ENCODE measurements at regions not wholly inside any gene's neighbourhood (a gene's known extent, or its start where the extent isn't known, plus 50 kb on each side); places are given as distances from the start of the nearest gene placed in this dataset.

DNA sequence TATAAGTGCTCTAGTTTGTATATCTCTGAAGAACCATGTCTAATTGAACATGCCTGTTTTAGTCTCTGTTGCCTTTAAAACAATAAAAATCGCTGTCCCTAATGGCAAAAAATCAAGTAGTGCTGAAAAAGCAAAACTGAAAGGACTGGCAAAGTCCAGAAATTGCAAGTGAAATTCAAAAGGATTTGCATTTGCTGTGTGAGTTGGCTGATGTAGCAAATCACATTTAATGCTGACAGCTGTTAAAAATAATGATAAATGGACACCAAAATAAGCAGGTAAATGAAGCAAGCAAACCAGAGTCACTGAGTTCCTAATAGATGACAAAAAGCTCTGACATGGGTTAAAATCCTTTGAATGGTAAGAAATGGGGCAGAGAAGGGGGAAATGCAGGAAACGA lies 874.1 kb downstream of the GRM8 start:
- no peak for DNase-seq (ENCODE audit: low spot score)

DNA sequence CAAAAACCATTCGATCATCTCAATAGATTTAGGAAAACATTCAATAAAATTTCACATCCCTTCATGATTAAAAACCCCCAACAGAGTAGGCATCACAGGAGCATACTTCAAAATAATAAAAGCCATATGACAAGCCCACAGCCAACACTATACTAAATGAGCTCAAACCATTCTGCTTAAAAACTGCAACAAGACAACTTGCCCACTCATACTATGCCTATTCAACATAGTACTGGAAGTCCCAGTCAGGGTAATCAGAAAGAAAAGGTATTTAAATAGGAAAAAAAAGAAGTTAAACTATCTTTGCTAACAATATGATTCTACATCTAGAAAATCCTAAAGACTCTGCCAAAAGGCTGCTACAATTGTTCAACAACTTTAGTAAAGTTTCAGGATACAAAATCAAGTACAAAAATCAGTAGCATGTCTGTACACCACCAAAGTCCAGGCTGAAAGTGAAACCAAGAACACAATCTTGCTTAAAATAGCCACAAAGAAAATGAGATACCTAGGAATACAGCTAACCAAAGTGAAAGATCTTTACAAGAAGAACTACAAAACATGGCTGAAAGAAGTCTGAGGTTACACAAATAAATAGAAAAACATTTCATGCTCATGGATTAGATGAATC lies 882.6 kb downstream of the GRM8 start:
- DNase-seq (ENCODE audit: low spot score): no peak

DNA sequence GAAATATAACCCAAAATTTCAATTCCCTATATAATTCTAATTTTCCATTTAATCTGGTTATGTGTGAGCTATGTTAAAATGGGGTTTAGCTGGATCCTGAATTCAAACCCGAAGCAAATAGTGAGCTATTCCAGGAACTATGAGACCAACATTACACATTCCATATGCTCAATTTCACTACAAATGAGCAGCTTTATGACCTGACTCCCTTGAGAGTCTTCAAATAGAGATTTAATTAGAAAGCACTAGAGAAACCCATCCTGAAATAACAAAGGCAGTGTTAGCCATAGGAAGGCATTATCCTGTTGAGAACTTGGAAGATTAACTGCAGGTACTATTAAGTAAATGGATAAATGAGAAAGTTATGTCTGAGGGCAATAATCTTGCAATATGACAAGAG lies 890.0 kb downstream of the GRM8 start:
- no peak for DNase-seq (ENCODE audit: low spot score)

DNA sequence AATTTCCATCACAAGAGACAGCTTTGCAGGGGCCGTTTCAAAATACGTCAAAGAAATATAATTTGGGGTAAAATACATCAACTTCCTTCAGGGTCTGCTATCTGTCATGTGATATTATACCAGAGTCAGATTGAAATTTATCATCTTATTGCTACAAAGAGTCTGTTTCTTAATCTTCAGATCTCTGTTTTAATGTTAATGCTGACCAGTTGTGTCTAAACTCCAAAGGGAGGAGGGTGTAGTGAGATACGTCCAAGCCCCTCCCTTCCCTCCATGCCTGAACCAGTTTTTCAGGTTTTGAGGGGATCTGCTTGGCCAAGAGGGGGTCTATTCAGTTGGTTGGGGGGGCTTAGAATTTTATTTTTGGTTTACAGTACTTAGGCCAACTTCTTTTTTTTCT lies 891.6 kb downstream of the GRM8 start:
- DNase-seq (ENCODE audit: low spot score): no peak

DNA sequence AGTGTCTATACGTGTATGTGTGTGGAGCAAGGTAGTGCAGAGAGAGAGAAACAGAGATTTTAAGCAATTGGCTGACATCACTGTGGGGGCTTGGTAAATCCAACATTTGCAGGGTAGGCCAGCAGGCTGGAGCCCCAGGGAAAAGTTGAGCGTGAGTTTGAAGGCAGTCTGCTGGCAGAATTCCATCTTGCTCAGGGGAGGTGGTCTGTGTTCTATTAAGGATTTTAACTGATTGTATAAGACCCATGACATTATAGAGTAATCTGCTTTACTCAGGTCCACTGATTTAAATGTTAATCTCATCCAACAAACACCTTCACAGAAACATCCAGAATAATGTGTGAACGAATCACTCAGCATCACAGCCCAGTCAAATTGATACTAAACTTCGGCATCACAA lies 912.9 kb downstream of the GRM8 start:
- DNase-seq (ENCODE audit: low spot score): no peak

DNA sequence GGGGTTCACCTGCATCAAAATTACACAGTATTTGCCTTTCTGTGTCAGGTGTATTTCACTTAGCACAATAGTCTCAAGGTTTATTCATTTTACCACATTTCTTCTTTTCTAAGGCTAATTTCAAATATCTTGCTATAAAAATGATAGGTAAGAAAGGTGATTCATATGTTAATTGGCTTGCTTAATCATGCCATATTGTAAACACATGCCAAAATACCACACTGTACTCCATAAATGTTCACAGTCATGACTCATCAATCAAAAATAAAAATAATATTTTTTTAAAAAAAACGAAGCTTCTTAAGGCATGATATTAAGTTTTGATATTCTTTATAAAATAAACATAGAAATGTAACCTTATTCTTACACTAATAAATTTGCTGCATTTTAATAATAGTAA lies 947.1 kb downstream of the GRM8 start:
- no peak for DNase-seq (ENCODE audit: low spot score)

DNA sequence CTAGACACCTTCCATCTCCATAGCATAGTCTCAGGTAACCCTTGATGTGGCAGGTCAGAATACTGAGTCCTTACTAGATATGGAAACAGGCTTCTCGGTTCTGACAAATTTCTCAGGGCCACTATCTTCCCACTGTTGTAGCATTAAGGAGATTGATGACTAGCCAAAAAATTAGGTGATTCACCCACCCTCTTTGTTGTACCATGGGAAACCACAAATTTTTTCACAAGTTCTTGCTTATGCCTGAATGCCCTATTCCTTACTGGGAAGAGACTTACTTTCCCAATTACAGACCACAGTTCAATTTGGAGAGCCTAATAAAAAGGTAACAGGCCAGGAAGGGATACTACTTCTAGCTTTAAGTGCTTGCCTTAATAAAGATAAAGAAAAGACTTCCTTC lies 948.8 kb downstream of the GRM8 start:
- DNase-seq (ENCODE audit: low spot score): no peak

DNA sequence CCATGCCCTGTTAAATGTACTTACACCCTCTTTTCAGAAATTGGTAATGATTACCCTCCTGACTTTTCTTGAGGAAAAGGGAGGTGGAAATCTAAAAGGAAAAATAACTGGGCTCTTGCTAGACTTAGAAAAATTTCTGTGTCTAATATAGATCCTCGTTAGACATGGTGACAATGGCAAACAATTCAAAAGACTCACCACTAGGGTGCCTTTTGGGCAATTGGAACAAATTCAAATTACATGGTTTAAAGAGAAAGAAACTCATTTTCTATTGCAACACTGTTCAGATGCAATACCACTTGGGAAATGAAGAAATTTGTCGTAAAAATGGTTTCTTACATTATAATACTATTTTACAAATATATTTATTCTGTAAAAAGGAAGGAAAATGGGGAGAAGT lies 950.1 kb downstream of the GRM8 start:
- no peak for DNase-seq (ENCODE audit: low spot score)

DNA sequence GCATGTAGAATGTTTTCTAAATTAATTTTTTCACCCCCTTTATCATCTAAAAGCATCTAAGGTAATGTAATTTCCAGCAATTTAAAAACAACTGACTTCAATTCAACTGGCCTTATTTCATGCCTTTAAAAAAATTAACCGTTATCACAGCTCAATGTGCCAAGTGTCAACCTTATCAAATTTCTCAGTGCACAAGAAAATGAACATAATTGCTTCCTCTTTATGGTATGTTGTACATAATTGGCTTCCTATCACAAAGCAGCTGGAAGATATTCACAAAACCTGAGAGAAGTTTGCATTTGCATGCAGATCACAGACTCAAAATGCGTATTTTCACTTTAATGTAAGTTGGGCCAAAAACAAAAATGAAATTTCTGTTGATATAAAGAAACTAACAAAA lies 966.4 kb downstream of the GRM8 start:
- DNase-seq (ENCODE audit: low spot score): no peak

DNA sequence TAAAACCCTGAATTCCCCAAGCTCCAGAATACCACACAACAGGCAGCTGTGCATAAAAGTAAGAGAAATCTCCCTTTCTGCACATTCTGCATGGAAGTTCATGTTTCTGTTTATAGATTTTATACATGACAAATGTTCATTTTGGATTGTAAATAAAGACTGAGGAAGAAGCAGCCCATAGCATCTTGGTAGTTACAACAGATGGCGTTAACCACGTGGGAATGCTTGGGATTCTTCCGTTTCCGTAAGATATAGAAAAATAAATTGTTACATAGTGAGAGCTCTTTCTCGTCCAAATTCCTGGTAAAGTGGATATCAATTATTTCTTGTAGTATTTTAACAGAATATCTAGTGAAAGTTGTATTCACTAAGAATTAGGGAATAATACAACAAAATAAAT lies 1016.5 kb downstream of the GRM8 start:
- DNase-seq (ENCODE audit: low spot score): no peak

DNA sequence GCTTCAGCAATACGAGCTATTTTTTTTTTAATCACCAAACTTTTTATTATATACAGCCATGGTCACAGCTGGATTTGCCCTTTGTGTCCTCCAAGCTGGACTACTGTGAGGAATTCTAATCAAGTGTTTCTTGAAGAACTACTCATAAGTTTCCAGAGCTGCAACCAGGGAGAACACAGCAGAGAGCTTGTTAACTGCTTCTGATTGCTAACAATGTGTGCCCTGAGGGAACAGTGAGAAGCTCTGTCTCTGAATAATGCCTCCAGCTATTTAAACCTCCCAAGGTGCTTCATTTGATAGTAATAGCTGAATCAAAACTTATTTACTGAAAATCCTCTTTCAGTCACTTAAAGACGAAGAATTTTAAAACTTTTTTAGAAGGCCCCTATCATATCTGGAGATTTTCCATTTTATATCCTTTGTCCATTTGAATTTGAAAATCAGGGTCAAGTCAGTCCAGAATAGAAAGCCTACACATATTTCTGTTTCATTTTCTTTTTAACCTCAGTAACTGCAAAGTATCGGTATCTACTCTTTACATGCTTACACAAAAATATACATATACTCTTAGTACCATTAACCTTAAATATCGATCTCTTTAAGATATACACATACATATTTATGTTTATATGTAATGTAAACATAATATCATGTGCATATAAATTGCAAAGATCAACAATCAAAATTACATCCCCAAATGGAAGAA lies 1024.2 kb downstream of the GRM8 start:
- no peak for DNase-seq (ENCODE audit: low spot score)

DNA sequence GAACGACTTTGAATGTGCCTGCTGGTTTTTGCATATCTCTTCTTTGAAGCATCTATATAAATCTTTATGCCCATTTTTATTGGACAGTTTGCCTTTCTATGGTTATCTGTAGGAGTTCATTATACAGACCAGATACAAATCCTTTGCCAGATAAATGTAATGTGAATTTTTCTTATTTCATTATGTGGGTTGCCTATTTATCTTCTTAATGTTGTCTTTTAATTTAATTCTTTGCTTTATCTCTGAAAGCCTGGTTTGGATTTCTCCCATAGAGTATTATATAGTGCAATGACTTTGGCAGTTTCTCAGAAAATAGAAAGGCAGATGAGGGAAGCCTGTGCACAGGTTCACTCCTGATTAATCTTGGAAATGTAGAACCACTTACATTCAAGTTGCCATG lies 1025.1 kb downstream of the GRM8 start:
- DNase-seq (ENCODE audit: low spot score): no peak

DNA sequence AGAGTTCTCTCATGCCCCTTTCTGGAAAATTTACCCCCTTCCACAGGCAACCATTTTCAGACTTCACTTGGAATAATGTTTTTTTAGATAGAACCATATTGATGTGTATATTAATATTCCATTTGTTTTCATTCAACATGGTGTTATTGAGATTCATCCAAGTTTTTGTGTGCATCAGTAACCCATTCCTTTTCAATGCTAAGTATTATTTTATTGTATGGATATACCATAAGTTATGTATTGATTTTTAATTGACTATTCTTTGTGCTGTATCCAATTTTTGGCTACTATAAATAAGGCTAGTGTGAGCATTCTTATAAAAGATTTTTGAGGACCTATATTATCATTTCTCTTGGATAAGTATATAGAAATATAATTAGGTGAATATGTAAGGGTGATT lies 1025.7 kb downstream of the GRM8 start:
- no peak for DNase-seq (ENCODE audit: low spot score)

DNA sequence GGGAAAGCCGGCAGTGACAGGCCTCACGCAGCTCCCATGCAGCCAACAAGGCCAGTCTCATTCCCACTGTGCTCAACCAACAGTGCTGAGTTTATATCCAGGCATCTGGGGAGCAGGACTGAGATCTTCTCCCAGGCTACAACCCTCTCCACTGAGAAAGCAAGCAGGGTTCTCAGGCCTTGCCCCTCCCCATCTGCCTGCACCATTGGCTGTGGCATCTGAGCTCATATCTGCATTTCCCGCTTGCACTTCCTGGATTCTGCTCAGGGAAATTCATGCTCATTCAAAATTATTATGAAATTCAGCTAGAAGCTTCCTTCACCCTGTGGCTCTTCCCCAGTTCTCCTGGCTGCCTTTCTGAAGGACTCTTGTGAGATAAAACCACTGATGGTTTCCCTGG lies 1029.0 kb downstream of the GRM8 start:
- DNase-seq (ENCODE audit: low spot score): no peak

DNA sequence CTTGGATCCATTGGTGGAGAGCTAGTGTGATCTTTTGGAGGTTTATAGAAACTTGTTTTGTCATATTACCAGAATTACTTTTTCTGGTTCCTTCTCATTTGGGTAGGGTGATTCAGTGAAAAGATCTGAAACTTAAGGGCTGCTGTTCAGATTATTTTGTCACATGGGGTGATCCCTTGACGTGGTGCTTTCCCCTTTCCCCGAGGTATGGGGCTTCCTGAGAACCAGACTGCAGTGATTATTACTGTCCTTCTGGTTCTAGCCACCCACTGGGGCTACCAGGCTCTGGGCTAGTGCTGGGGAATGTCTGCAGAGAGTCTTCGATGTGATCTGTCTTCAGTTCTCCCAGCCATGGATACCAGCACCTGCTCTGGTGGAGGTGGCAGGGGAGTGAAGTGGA lies 1030.0 kb downstream of the GRM8 start:
- DNase-seq (ENCODE audit: low spot score): no peak

DNA sequence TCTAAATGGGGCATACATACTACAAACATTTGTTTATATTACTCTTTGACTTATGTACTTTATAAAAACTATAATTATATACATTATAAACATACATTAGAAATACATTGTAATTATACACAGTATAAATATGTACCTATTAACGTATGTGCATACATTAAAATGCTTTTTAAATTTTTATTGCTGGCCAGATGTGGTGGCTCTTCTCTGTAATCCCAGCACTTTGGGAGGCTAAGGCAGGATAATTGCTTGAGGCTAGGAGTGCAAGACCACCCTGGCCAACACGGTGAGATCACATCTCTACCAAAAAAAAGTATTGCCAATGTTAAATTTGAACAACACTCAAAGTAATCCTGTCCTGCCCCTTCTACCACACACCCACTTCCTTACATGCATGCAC lies 1037.0 kb downstream of the GRM8 start:
- no peak for DNase-seq (ENCODE audit: low spot score)

DNA sequence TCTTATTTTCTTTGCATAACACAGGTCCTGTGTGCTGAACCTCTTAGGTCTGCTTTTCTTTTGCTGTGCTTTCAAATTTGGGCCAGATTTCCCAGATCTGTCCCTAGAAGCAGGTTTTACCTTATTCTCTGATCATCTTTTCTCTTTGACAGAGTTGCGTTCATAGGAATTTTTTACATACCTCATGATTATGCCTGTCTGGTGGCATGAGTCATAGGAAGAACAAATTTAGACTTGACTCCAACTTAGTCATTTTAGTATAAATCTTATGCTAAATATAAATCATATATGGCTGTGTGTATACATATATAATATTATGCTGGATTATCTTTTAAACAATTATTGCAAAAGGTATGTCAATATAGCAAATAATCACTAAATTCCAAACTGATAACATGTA lies 1038.9 kb downstream of the GRM8 start:
- DNase-seq (ENCODE audit: low spot score): no peak

DNA sequence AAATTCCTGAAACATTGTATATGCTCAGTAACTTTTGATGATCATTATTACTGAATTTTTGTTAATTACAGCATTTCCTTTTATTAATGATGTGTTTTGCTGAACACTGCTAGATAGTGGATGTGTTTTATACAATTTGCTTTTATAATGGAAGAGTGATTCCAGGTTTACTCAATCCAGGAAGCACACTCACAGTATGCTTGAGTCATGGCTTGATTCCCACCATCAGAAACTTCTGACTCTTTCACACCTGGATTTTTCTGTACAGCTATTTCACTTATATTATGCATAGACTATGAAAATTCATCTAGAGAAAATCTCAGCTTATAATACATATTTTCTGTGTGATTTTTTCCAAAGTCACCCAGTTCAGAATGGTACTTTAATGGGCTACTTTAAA lies 1040.9 kb downstream of the GRM8 start:
- no peak for DNase-seq (ENCODE audit: low spot score)

DNA sequence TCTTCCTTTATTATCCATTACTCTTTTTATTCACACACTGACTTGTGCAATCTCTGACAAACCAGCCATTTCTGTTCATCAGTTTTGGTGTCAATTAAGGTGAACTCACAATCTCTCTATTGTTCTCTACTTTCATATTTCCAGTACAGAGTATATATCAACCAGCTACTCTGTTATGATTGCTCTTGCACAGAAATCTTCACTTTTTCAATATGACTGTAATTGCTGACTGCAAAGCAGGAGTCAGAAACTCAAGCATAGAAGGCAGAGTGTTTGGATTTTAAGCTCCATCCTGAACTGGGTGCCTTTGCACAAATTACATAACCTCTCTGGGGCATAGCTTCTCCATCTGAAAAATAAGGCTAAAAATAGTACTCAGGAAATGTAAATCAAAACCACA lies 1042.0 kb downstream of the GRM8 start:
- no peak for DNase-seq (ENCODE audit: low spot score)

DNA sequence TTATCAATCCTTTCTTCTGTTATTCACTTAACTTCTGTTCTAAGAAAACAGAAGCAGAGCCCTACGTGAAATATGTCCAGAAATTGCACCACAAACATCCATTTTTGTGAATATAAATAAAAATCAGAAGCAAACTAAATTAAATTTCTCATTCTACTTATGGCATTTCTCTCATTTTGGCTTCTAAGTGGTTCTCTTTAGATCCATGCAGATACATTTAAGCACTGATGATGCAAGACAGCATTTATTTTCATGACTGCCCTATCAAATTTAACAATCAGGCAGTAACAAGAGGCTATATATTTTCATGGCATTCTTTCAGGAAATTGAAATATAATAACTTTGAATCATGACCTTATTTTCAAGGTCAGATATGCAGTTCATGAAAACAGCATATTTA lies 1049.6 kb downstream of the GRM8 start:
- no peak for DNase-seq (ENCODE audit: low spot score)

DNA sequence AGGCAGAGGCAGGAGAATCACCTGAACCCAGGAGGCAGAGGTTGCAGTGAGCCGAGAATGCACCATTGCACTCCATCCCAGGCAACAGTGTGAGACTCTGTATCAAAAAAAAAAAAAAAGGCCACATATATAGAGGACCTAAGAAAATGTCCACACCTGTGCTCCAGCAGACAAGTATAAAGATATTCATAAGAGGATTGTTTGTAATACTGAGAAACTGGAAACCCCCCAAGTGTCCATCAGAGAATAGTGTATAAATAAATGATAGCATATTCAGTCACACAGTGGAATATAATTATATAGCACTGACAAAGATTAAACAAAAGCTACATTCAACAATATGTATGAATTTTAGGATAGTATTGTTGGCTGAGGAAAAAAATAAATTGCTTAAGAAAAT lies 1050.6 kb downstream of the GRM8 start:
- no peak for DNase-seq (ENCODE audit: low spot score)

DNA sequence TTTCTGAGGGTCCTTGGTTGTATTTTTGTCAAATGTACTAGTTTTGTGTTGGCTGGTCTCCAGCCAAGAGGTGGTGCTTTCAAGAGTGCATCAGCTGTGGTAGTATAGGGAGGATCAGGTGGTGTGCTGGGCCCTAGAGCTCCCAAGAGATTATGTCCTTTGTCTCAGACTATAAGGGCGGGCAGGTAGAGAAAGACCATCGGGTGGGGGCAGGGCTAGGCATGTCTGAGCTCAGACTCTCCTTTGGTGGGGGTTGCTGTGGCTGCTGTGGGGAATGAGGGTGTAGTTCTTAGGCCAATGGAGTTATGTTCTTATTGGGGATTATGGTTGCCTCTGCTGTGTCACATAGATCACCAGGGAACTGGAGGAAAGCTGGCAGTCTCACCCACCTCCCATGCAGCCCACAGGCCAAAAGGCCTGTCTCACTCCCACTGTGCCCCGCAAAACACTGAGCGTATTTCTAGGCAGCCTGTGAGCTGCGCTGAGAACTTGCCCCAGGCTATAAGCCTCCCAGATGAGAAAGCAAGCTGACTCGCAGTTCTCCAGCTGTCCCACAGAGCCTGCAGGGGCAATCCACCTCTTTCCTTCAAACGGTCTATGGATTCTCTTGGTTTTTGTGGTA lies 1066.7 kb downstream of the GRM8 start:
- DNase-seq (ENCODE audit: low spot score): no peak

DNA sequence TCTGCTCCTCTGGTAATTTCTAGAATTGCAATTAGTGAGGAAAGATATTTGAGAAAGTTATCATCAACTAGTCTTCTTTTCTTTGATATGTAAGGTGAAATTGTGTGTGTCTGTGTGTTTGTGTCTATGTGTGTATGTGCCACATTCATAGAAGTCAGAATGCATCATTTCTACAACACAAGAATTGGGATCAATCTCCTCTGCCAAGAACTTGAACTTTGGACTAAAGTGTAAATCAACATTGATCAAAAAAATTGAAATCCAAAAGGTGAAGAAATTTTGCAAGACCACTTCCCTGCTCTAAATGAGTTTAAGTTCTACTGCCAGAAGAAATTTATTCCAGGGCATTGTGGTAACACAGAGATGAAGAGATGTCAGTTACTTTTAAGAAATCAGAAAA lies 1072.8 kb downstream of the GRM8 start:
- DNase-seq (ENCODE audit: low spot score): no peak

DNA sequence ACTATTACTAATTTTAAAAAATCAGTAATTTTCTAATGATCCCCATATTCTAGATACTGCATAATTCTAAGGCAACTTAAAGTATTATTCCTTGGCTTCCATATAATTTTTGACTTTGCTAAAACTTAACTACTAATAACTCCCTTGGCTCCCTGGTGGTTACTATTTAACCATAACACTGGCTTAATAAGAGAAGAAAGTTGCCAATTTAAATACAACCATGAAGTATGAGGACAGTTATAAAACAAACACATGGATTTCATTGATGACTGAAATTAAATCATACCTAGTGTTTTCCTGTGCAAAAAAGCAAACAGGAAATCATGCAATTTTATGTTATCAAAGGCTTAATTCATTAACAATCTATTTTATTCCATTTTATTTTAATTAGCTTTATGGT lies 1073.9 kb downstream of the GRM8 start:
- no peak for DNase-seq (ENCODE audit: low spot score)

All from hematopoietic multipotent progenitor cell treated with erythropoietin and hydrocortisone succinate and interleukin-3 and kit ligand, for 17 days (in vitro differentiated cells).